ENCODE measurements at regions not wholly inside any gene's neighbourhood (a gene's known extent, or its start where the extent isn't known, plus 50 kb on each side); places are given as distances from the start of the nearest gene placed in this dataset.

DNA sequence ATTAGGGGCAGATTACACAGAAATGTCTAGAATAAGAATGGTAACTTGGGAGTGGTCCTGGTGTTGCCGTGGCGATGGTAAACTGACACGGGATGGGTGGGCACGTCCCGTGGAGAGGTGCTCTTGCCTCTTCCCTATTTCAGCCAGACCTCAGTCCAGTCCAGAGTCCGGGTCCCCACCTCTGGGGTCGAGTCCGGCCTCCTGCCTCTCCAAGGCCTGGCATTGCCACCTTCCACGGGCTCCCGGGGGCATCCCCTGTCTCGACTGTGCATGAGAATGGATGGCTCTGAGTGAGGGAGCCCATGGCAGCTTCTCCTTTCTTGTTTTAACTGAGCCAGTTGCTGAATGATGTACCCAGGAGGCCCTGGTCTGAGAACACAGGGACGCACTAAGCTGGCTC, 142.3 kb downstream of the SOX1 start:
- no peak for DNase-seq (ENCODE audit: extremely low spot score, unreplicated experiment)
- no peak overlapping the region for H3K4me3 Mint-ChIP-seq
- no peak for TF ChIP-seq CTCF (conservative IDR thresholded peaks at IDR 0.05)
- H3K9me3 Mint-ChIP-seq = no peaks in the 10 kb centered on the region
- peaks cover 28% of the 10 kb centered on the region for H3K4me1 Mint-ChIP-seq (ENCODE audit: unreplicated experiment)
- H3K27ac Mint-ChIP-seq = no peak overlapping the region
- H3K36me3 Mint-ChIP-seq = no peaks in the 10 kb centered on the region
- H3K27me3 Mint-ChIP-seq = peaks cover 71% of the 10 kb centered on the region

DNA sequence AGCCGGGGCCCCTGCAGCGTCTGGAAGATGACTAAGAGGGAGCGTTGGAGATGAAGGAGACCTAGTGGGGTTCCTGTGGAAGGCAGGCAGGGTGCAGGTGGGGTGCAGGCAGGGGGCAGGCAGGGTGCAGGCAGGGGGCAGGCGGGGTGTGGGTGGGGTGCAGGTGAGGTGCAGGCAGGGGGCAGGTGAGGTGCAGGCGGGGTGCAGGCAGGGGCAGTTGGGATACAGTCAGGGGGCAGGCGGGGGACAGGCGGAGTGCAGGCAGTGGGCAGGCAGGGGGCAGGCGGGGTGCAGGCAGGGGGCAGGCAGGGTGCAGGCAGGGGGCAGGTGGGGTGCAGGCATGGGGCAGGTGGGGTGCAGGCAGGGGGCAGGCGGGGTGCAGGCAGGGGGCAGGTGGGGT, 142.8 kb downstream of the SOX1 start:
- H3K36me3 Mint-ChIP-seq = no peaks in the 10 kb centered on the region
- peaks cover 67% of the 10 kb centered on the region for H3K27me3 Mint-ChIP-seq
- no peaks in the 10 kb centered on the region for H3K9me3 Mint-ChIP-seq
- TF ChIP-seq CTCF (conservative IDR thresholded peaks at IDR 0.05) = no peak
- no peak overlapping the region for H3K27ac Mint-ChIP-seq
- no peak for DNase-seq (ENCODE audit: extremely low spot score, unreplicated experiment)
- H3K4me3 Mint-ChIP-seq = no peak overlapping the region
- H3K4me1 Mint-ChIP-seq (ENCODE audit: unreplicated experiment) = peaks cover 23% of the 10 kb centered on the region

- Mint-ChIP-seq H3K4me3 (no peak overlapping the region), H3K4me1 (ENCODE audit: unreplicated experiment) (peaks cover 17% of the 10 kb centered on the region), H3K27me3 (peaks cover 60% of the 10 kb centered on the region), H3K36me3 (no peaks in the 10 kb centered on the region), H3K27ac (no peak overlapping the region), H3K9me3 (no peaks in the 10 kb centered on the region)
- DNase-seq (ENCODE audit: extremely low spot score, unreplicated experiment) = no peak
- TF ChIP-seq CTCF (conservative IDR thresholded peaks at IDR 0.05) = no peak
These were observed 143.4 kb downstream of the SOX1 start for GRCh38 chr13:112210371-112210770.

- H3K36me3 Mint-ChIP-seq = no peaks in the 10 kb centered on the region
These were observed 145.6 kb downstream of the SOX1 start for GRCh38 chr13:112212533-112212932.

GRCh38 chr13:112213467-112214255, 146.7 kb downstream of the SOX1 start:
- no peaks in the 10 kb centered on the region for H3K36me3 Mint-ChIP-seq
- no peaks in the 10 kb centered on the region for H3K9me3 Mint-ChIP-seq
- H3K4me3 Mint-ChIP-seq = no peak overlapping the region
- TF ChIP-seq CTCF (conservative IDR thresholded peaks at IDR 0.05) = no peak
- no peak for DNase-seq (ENCODE audit: extremely low spot score, unreplicated experiment)
- H3K27me3 Mint-ChIP-seq = peaks cover 48% of the 10 kb centered on the region
- no peak overlapping the region for H3K27ac Mint-ChIP-seq
- peaks cover 10% of the 10 kb centered on the region for H3K4me1 Mint-ChIP-seq (ENCODE audit: unreplicated experiment)

More at GRCh38 chr13:112212533-112212932, 145.6 kb downstream of the SOX1 start:
- peaks cover 10% of the 10 kb centered on the region for H3K4me1 Mint-ChIP-seq (ENCODE audit: unreplicated experiment)
- H3K27me3 Mint-ChIP-seq = peaks cover 47% of the 10 kb centered on the region
- DNase-seq (ENCODE audit: extremely low spot score, unreplicated experiment) = no peak
- H3K27ac Mint-ChIP-seq = no peak overlapping the region
- H3K4me3 Mint-ChIP-seq = no peak overlapping the region
- H3K9me3 Mint-ChIP-seq = no peaks in the 10 kb centered on the region
- no peak for TF ChIP-seq CTCF (conservative IDR thresholded peaks at IDR 0.05)

All from type B pancreatic cell (in vitro differentiated cells).